HepG2 (cell line): ENCODE measurements at regions not wholly inside any gene's neighbourhood (a gene's known extent, or its start where the extent isn't known, plus 50 kb on each side); places are given as distances from the start of the nearest gene placed in this dataset.

Experiments used
- ATAC-seq: fragments of 200-7000 bp; cut with Tn5 transposase; 3 replicates; pipeline ENCODE4 v1.9.1; 2020; ENCODE audit warnings: mild to moderate bottlenecking, moderate library complexity
- BruUV-seq: library from RNA; stranded (reverse); fragments of 400-500 nt; replicated peaks from 2 replicates; lab custom pipeline; 2021; lab: Mats Ljungman, UMichigan
- CTCF ChIA-PET: fragments of 300-600 bp; formaldehyde crosslinking; extraction: SDS; loops from one replicate; lab custom pipeline; 2021; ENCODE audit warnings: low total read pairs, inconsistent platforms, low intra/inter-chr PET ratio; lab: Yijun Ruan, JAX
- POLR2A ChIA-PET: fragments of 350-600 bp; sonication (Branson Sonifier 250); formaldehyde crosslinking; loops from one replicate; lab custom pipeline; 2020; ENCODE audit warnings: antibody characterized with exemption, inconsistent platforms; lab: Yijun Ruan, JAX
- DNase-seq: peaks from one replicate; pipeline ENCODE4 v3.0.0-alpha.2; 2015; ENCODE audit warnings: low spot score
- FAIRE-seq: peaks from 3 replicates; lab custom pipeline; 2011; peaks lifted over from hg19 to GRCh38; lab: Jason Lieb, UNC
- H2AFZ ChIP-seq: one replicate; pipeline ENCODE4 v1.6.1; 2011; ENCODE audit warnings: low read length, inconsistent platforms
- H3K27ac ChIP-seq: fragments of 300-600 bp; 3 replicates; pipeline ENCODE4 v1.8.0; 2011; ENCODE audit warnings: mixed run types, mild to moderate bottlenecking, mixed read lengths, low read length, inconsistent platforms; ENCODE audit not compliant: insufficient read depth; ENCODE audit errors: extremely low read length
- H3K27me3 ChIP-seq, 2 experiments: fragments of 200-600 bp in 1 of 2; 2 replicates in 1 of 2; 3 replicates in 1 of 2; pipeline versions ENCODE4 v1.6.0 to v1.8.0; 2011; ENCODE audit warnings: low read length in 2 of 2, mild to moderate bottlenecking in 2 of 2, moderate library complexity in 2 of 2, inconsistent platforms in 1 of 2; ENCODE audit not compliant: insufficient read depth in 2 of 2, control insufficient read depth in 1 of 2
- H3K36me3 ChIP-seq, 2 experiments: fragments of 200-600 bp in 1 of 2; replicated peaks in 1 of 2; 2 replicates in 1 of 2; 3 replicates in 1 of 2; pipeline versions ENCODE4 v1.5.1 to v1.8.0; 2011; ENCODE audit warnings: low read length in 2 of 2, inconsistent platforms in 1 of 2; ENCODE audit not compliant: insufficient read depth in 2 of 2, control insufficient read depth in 1 of 2
- H3K4me1 ChIP-seq: 2 replicates; pipeline ENCODE4 v1.5.1; 2012; ENCODE audit warnings: low read length, inconsistent platforms; ENCODE audit not compliant: insufficient read depth
- H3K4me2 ChIP-seq: 2 replicates; pipeline ENCODE4 v1.6.0; 2011; ENCODE audit warnings: low read depth, low read length, inconsistent platforms
- H3K4me3 ChIP-seq, 3 experiments: fragments of 200-600 bp in 1 of 3; sonication (generic), shearing (Covaris generic) in 1 of 3; replicated peaks in 1 of 3; 2 replicates each; pipeline ENCODE4 v1.5.1; 2011 to 2016; ENCODE audit warnings: low read length in 3 of 3, inconsistent platforms in 2 of 3, low read depth in 2 of 3, mild to moderate bottlenecking in 2 of 3, control low read depth in 1 of 3, mixed read lengths in 1 of 3; ENCODE audit not compliant: insufficient read depth in 1 of 3
- H3K79me2 ChIP-seq: one replicate; pipeline ENCODE4 v1.6.1; 2011; ENCODE audit warnings: low read length, inconsistent platforms; ENCODE audit not compliant: insufficient read depth
- H3K9ac ChIP-seq: 2 replicates; pipeline ENCODE4 v1.6.0; 2011; ENCODE audit warnings: mild to moderate bottlenecking, low read depth, low read length, inconsistent platforms; ENCODE audit not compliant: insufficient read depth
- H3K9me3 ChIP-seq: 2 replicates; pipeline ENCODE4 v1.5.1; 2012; ENCODE audit warnings: mild to moderate bottlenecking, low read length
- H4K20me1 ChIP-seq: 2 replicates; pipeline ENCODE4 v1.6.0; 2011; ENCODE audit warnings: inconsistent platforms, mild to moderate bottlenecking, low read length, moderate library complexity; ENCODE audit not compliant: insufficient read depth
- KLF13 ChIP-seq: sonication (generic); formaldehyde crosslinking; IDR thresholded peaks from 2 replicates; pipeline ENCODE4 v1.4.0; 2020; ENCODE audit warnings: mild to moderate bottlenecking, missing genetic modification reagents
- MXI1 ChIP-seq: IDR thresholded peaks from 3 replicates; pipeline ENCODE4 v1.6.1; 2012; ENCODE audit warnings: low read depth, low read length, inconsistent platforms, borderline replicate concordance
- ZFP36 ChIP-seq: fragments of 150-350 bp; IDR thresholded peaks from 2 replicates; pipeline ENCODE4 v1.6.1; 2018; ENCODE audit warnings: borderline replicate concordance, low read length, low read depth; ENCODE audit not compliant: partially characterized antibody
- ZFX ChIP-seq: sonication (generic); formaldehyde crosslinking; IDR thresholded peaks from 2 replicates; pipeline ENCODE4 v1.4.0; 2020; ENCODE audit warnings: mild to moderate bottlenecking, low read depth, missing genetic modification reagents, moderate library complexity
- ZMYM3 ChIP-seq: sonication (generic); formaldehyde crosslinking; IDR thresholded peaks from 2 replicates; pipeline ENCODE4 v1.5.1; 2020; ENCODE audit warnings: mild to moderate bottlenecking, missing genetic modification reagents
- ZNF326 ChIP-seq: sonication (generic); formaldehyde crosslinking; IDR thresholded peaks from 2 replicates; pipeline ENCODE4 v1.4.0; 2020; ENCODE audit warnings: missing genetic modification reagents, borderline replicate concordance
- ZNF431 ChIP-seq: sonication (generic); formaldehyde crosslinking; IDR thresholded peaks from 2 replicates; pipeline ENCODE4 v1.9.0; 2022; ENCODE audit warnings: missing genetic modification reagents, low read depth, mild to moderate bottlenecking, borderline replicate concordance
- in situ Hi-C: cut with HindIII; loops from 2 replicates; pipeline ENCODE4 v1.10.0; 2017; ENCODE audit warnings: low pct_unique_long_range_greater_than_20kb; ENCODE audit not compliant: extremely low pct_ligation_motif_present
- intact Hi-C: fragments of 100-400 bp; cut with micrococcal nuclease; formaldehyde crosslinking; loops from one replicate; pipeline ENCODE4 v1.10.0; 2022; ENCODE audit not compliant: unreplicated experiment
- TF ChIP-seq, protein P1 (sequence below): sonication (generic); formaldehyde crosslinking; IDR thresholded peaks from 2 replicates; pipeline ENCODE4 v1.5.0; 2020; ENCODE audit warnings: mild to moderate bottlenecking, missing genetic modification reagents, moderate library complexity
- TF ChIP-seq, protein P2 (sequence below): sonication (generic); formaldehyde crosslinking; IDR thresholded peaks from 2 replicates; pipeline ENCODE4 v1.4.0; 2020; ENCODE audit warnings: missing genetic modification reagents; ENCODE audit errors: not compliant biosample characterization
- TF ChIP-seq, protein P3 (sequence below): IDR thresholded peaks from 2 replicates; pipeline ENCODE4 v1.6.1; 2018; ENCODE audit warnings: missing genetic modification reagents, mild to moderate bottlenecking, missing compliant biosample characterization
- TF ChIP-seq, protein P4 (sequence below): sonication (generic); formaldehyde crosslinking; IDR thresholded peaks from 2 replicates; pipeline ENCODE4 v1.4.0; 2020; ENCODE audit warnings: mild to moderate bottlenecking, low read depth, missing genetic modification reagents
- TF ChIP-seq, protein P5 (sequence below): sonication (generic); formaldehyde crosslinking; IDR thresholded peaks from 2 replicates; pipeline ENCODE4 v1.5.1; 2020; ENCODE audit warnings: mild to moderate bottlenecking, missing genetic modification reagents, moderate library complexity
- TF ChIP-seq, protein P6 (sequence below): sonication (generic); formaldehyde crosslinking; IDR thresholded peaks from 2 replicates; pipeline ENCODE4 v1.5.0; 2020; ENCODE audit warnings: missing genetic modification reagents, mild to moderate bottlenecking, borderline replicate concordance

DNA sequence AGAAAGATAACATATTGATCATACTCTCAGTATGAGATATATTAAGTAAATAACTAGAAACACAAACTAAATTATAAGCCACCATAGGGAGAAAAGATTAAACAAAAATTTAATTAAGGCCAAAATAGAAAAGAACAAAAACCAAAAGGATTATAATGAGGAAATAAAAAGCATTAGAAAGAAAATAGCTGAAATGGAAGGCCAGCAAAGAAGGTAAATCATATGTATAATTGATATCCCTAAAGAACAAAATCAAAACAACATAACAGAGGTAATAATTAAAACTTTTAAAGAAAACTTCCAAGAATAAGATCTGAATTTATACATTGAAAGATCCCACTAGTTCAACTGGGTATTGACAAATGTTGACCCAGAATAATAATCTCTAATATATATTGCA is 453.0 kb downstream of the LRRIQ3 start:
- intact Hi-C loops: no loop called here
- no peak overlapping the region for H3K4me2 ChIP-seq
- TF ChIP-seq ZMYM3 (CRISPR knock-in tag) (no peak), ZNF326 (CRISPR knock-in tag) (no peak), ZNF431 (CRISPR knock-in tag) (no peak), ZFP36 (no peak), ZFX (no peak), MXI1 (no peak), KLF13 (CRISPR knock-in tag) (no peak)
- TF ChIP-seq, protein P1, sequence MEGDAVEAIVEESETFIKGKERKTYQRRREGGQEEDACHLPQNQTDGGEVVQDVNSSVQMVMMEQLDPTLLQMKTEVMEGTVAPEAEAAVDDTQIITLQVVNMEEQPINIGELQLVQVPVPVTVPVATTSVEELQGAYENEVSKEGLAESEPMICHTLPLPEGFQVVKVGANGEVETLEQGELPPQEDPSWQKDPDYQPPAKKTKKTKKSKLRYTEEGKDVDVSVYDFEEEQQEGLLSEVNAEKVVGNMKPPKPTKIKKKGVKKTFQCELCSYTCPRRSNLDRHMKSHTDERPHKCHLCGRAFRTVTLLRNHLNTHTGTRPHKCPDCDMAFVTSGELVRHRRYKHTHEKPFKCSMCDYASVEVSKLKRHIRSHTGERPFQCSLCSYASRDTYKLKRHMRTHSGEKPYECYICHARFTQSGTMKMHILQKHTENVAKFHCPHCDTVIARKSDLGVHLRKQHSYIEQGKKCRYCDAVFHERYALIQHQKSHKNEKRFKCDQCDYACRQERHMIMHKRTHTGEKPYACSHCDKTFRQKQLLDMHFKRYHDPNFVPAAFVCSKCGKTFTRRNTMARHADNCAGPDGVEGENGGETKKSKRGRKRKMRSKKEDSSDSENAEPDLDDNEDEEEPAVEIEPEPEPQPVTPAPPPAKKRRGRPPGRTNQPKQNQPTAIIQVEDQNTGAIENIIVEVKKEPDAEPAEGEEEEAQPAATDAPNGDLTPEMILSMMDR (CRISPR knock-in tag): no peak
- TF ChIP-seq, protein P2, sequence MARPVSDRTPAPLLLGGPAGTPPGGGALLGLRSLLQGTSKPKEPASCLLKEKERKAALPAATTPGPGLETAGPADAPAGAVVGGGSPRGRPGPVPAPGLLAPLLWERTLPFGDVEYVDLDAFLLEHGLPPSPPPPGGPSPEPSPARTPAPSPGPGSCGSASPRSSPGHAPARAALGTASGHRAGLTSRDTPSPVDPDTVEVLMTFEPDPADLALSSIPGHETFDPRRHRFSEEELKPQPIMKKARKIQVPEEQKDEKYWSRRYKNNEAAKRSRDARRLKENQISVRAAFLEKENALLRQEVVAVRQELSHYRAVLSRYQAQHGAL (CRISPR knock-in tag): no peak
- TF ChIP-seq, protein P3, sequence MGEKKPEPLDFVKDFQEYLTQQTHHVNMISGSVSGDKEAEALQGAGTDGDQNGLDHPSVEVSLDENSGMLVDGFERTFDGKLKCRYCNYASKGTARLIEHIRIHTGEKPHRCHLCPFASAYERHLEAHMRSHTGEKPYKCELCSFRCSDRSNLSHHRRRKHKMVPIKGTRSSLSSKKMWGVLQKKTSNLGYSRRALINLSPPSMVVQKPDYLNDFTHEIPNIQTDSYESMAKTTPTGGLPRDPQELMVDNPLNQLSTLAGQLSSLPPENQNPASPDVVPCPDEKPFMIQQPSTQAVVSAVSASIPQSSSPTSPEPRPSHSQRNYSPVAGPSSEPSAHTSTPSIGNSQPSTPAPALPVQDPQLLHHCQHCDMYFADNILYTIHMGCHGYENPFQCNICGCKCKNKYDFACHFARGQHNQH (CRISPR knock-in tag): no peak
- TF ChIP-seq, protein P4, sequence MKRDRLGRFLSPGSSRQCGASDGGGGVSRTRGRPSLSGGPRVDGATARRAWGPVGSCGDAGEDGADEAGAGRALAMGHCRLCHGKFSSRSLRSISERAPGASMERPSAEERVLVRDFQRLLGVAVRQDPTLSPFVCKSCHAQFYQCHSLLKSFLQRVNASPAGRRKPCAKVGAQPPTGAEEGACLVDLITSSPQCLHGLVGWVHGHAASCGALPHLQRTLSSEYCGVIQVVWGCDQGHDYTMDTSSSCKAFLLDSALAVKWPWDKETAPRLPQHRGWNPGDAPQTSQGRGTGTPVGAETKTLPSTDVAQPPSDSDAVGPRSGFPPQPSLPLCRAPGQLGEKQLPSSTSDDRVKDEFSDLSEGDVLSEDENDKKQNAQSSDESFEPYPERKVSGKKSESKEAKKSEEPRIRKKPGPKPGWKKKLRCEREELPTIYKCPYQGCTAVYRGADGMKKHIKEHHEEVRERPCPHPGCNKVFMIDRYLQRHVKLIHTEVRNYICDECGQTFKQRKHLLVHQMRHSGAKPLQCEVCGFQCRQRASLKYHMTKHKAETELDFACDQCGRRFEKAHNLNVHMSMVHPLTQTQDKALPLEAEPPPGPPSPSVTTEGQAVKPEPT: no peak
- TF ChIP-seq, protein P5, sequence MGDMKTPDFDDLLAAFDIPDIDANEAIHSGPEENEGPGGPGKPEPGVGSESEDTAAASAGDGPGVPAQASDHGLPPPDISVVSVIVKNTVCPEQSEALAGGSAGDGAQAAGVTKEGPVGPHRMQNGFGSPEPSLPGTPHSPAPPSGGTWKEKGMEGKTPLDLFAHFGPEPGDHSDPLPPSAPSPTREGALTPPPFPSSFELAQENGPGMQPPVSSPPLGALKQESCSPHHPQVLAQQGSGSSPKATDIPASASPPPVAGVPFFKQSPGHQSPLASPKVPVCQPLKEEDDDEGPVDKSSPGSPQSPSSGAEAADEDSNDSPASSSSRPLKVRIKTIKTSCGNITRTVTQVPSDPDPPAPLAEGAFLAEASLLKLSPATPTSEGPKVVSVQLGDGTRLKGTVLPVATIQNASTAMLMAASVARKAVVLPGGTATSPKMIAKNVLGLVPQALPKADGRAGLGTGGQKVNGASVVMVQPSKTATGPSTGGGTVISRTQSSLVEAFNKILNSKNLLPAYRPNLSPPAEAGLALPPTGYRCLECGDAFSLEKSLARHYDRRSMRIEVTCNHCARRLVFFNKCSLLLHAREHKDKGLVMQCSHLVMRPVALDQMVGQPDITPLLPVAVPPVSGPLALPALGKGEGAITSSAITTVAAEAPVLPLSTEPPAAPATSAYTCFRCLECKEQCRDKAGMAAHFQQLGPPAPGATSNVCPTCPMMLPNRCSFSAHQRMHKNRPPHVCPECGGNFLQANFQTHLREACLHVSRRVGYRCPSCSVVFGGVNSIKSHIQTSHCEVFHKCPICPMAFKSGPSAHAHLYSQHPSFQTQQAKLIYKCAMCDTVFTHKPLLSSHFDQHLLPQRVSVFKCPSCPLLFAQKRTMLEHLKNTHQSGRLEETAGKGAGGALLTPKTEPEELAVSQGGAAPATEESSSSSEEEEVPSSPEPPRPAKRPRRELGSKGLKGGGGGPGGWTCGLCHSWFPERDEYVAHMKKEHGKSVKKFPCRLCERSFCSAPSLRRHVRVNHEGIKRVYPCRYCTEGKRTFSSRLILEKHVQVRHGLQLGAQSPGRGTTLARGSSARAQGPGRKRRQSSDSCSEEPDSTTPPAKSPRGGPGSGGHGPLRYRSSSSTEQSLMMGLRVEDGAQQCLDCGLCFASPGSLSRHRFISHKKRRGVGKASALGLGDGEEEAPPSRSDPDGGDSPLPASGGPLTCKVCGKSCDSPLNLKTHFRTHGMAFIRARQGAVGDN (CRISPR knock-in tag): no peak
- TF ChIP-seq, protein P6, sequence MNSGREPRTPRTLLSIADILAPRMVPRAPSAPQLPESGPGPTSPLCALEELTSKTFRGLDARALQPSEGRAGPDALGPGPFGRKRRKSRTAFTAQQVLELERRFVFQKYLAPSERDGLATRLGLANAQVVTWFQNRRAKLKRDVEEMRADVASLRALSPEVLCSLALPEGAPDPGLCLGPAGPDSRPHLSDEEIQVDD (CRISPR knock-in tag): no peak

More for the DNA sequence above, 453.0 kb downstream of the LRRIQ3 start:
- Histone ChIP-seq H3K4me3 (no peak overlapping the region), H3K4me1 (no peaks in the 10 kb centered on the region), H3K9me3 (peaks cover 80% of the 10 kb centered on the region), H3K27me3 (no peaks in the 10 kb centered on the region), H3K79me2 (no peaks in the 10 kb centered on the region), H3K27ac (no peak overlapping the region), H2AFZ (no peak overlapping the region), H4K20me1 (no peaks in the 10 kb centered on the region), H3K36me3 (no peaks in the 10 kb centered on the region), H3K9ac (no peak overlapping the region)
- ChIA-PET POLR2A (no interaction called here), CTCF (no interaction called here)
- in situ Hi-C loops: no loop called here
- DNase-seq: no peak
- FAIRE-seq: no peak
- ATAC-seq: no peak
- no TSS peak for BruUV-seq
